OCI-LY7 (cell line): ENCODE measurements at regions not wholly inside any gene's neighbourhood (a gene's known extent, or its start where the extent isn't known, plus 50 kb on each side); places are given as distances from the start of the nearest gene placed in this dataset.
"Not testable (repeated sequence)": the region's sequence is repeated elsewhere in the genome, so short reads cannot be mapped to it uniquely, and the experiment has no call there.

Experiments used
- BruUV-seq: library from RNA; stranded (reverse); fragments of 400-500 nt; replicated peaks from 2 replicates; lab custom pipeline; 2021; lab: Mats Ljungman, UMichigan
- CTCF ChIA-PET: fragments of 300-600 bp; sonication (Branson Sonifier 250); formaldehyde crosslinking; loops from one replicate; lab custom pipeline; 2022; ENCODE audit warnings: antibody characterized with exemption; ENCODE audit not compliant: unreplicated experiment; lab: Charles Lee
- POLR2A ChIA-PET: fragments of 300-600 bp; sonication (Branson Sonifier 250); formaldehyde crosslinking; loops from one replicate; lab custom pipeline; 2022; ENCODE audit warnings: antibody characterized with exemption; lab: Charles Lee
- DNase-seq: peaks from one replicate; pipeline ENCODE4 v3.0.0-alpha.2; 2015; ENCODE audit warnings: low spot score
- H2AFZ ChIP-seq: fragments of 200-600 bp; sonication (generic), shearing (Covaris generic); 2 replicates; pipeline ENCODE4 v1.6.1; 2014; ENCODE audit warnings: mild to moderate bottlenecking, antibody characterized with exemption, low read length, moderate library complexity
- H3K27ac ChIP-seq: fragments of 200-600 bp; sonication (generic); 2 replicates; pipeline ENCODE4 v1.5.1; 2014; ENCODE audit warnings: mixed run types, low read depth, mild to moderate bottlenecking, moderate library complexity, low read length, inconsistent platforms; ENCODE audit not compliant: poor library complexity, severe bottlenecking
- H3K36me3 ChIP-seq: fragments of 200-600 bp; sonication (generic); 2 replicates; pipeline ENCODE4 v1.6.1; 2014; ENCODE audit warnings: mild to moderate bottlenecking, antibody characterized with exemption, low read length, moderate library complexity, mixed read lengths; ENCODE audit not compliant: insufficient read depth
- H3K4me1 ChIP-seq: fragments of 200-600 bp; sonication (generic); 2 replicates; pipeline ENCODE4 v1.5.1; 2014; ENCODE audit warnings: mild to moderate bottlenecking, low read length; ENCODE audit not compliant: insufficient read depth, poor library complexity, severe bottlenecking
- H3K4me2 ChIP-seq: fragments of 200-600 bp; sonication (generic); 2 replicates; pipeline ENCODE4 v1.6.1; 2014; ENCODE audit warnings: mild to moderate bottlenecking, low read length
- H3K4me3 ChIP-seq: fragments of 200-600 bp; sonication (generic); 2 replicates; pipeline ENCODE4 v1.5.1; 2014; ENCODE audit warnings: mild to moderate bottlenecking, low read depth, low read length; ENCODE audit not compliant: poor library complexity, severe bottlenecking
- H3K79me2 ChIP-seq: fragments of 200-600 bp; sonication (generic); 2 replicates; pipeline ENCODE4 v1.6.1; 2016; ENCODE audit warnings: low read depth, mild to moderate bottlenecking, low read length, moderate library complexity, mixed read lengths; ENCODE audit not compliant: insufficient read depth
- H3K9me2 ChIP-seq: fragments of 200-600 bp; sonication (generic); 2 replicates; pipeline ENCODE4 v1.6.1; 2016; ENCODE audit warnings: mild to moderate bottlenecking, low read length, mixed read lengths; ENCODE audit not compliant: insufficient read depth
- H3K9me3 ChIP-seq: fragments of 200-600 bp; sonication (generic); 2 replicates; pipeline ENCODE4 v1.6.1; 2014; ENCODE audit warnings: mild to moderate bottlenecking, mixed run types, low read length, mixed read lengths
- H4K20me1 ChIP-seq: fragments of 200-600 bp; sonication (generic); 2 replicates; pipeline ENCODE4 v1.6.1; 2014; ENCODE audit warnings: mild to moderate bottlenecking, antibody characterized with exemption, low read length, moderate library complexity, mixed read lengths; ENCODE audit not compliant: insufficient read depth
- CTCF ChIP-seq: fragments of 200-600 bp; sonication (generic); conservative IDR thresholded peaks from 2 replicates; pipeline ENCODE4 v1.5.1; 2014; ENCODE audit warnings: mild to moderate bottlenecking, antibody characterized with exemption, low read length, moderate library complexity, mixed read lengths
- EZH2phosphoT487 ChIP-seq: fragments of 200-600 bp; sonication (generic); IDR thresholded peaks from 2 replicates; pipeline ENCODE4 v1.6.1; 2018; ENCODE audit warnings: low read depth, borderline replicate concordance, mild to moderate bottlenecking, mixed run types, antibody characterized with exemption, low read length, moderate library complexity, mixed read lengths
- intact Hi-C: fragments of 100-400 bp; cut with micrococcal nuclease; formaldehyde crosslinking; loops from one replicate; pipeline ENCODE4 v1.10.0; 2022; ENCODE audit not compliant: unreplicated experiment

- Histone ChIP-seq H3K4me2 (no peak overlapping the region), H4K20me1 (no peaks in the 10 kb centered on the region), H3K9me2 (no peaks in the 10 kb centered on the region), H3K9me3 (0 out of 2 replicates have a peak, but pooled peaks cover 7% of the 10 kb centered on the region), H3K79me2 (no peaks in the 10 kb centered on the region), H3K36me3 (no peaks in the 10 kb centered on the region), H3K4me1 (no peaks in the 10 kb centered on the region), H3K4me3 (no peak overlapping the region), H3K27ac (no peak overlapping the region), H2AFZ (no peak overlapping the region)
- POLR2A ChIA-PET, result no interaction called here
- intact Hi-C loops, result no loop called here
- TF ChIP-seq EZH2phosphoT487 (no peak), CTCF (no peak)
- CTCF ChIA-PET, result no interaction called here
- DNase-seq, result no peak
- BruUV-seq, result no TSS peak
Measured at GRCh38 chr2:16067037-16067406, 126.7 kb downstream of the MYCN start.

- H3K4me3 ChIP-seq, result no peak overlapping the region
- no peaks in the 10 kb centered on the region for H3K79me2 ChIP-seq
- H3K27ac ChIP-seq, result no peak overlapping the region
- no peak overlapping the region for H3K4me2 ChIP-seq
- TF ChIP-seq CTCF, result no peak
- no peak for TF ChIP-seq EZH2phosphoT487
- no TSS peak for BruUV-seq
- ChIA-PET CTCF (no interaction called here), POLR2A (interaction anchor here (0.7 kb wide), 1 partner anchor 316 kb away, joined by 3 read pairs; no protein-coding TSS in a partner anchor)
- no peaks in the 10 kb centered on the region for H3K4me1 ChIP-seq
- H3K9me2 ChIP-seq, result no peaks in the 10 kb centered on the region
- no peaks in the 10 kb centered on the region for H3K36me3 ChIP-seq
- H3K9me3 ChIP-seq, result 0 out of 2 replicates have a peak, but pooled peaks cover 7% of the 10 kb centered on the region
- H4K20me1 ChIP-seq, result no peaks in the 10 kb centered on the region
- no peak for DNase-seq
- intact Hi-C loops, result no loop called here
- no peak overlapping the region for H2AFZ ChIP-seq
Measured at GRCh38 chr2:16066261-16067036, 126.1 kb downstream of the MYCN start.

GRCh38 chr2:16065272-16066069 lies 125.1 kb downstream of the MYCN start:
- not testable (repeated sequence) for H3K27ac ChIP-seq, H3K4me2 ChIP-seq

More at GRCh38 chr2:16065272-16066069, 125.1 kb downstream of the MYCN start:
- CTCF ChIA-PET, BruUV-seq, H2AFZ ChIP-seq, H3K9me2 ChIP-seq, H3K9me3 ChIP-seq, H3K36me3 ChIP-seq, intact Hi-C loops, H3K4me3 ChIP-seq, DNase-seq, H3K79me2 ChIP-seq, H3K4me1 ChIP-seq, H4K20me1 ChIP-seq: not testable (repeated sequence)
- POLR2A ChIA-PET, result interaction anchor here (0.7 to 1.5 kb wide), 3 partner anchors 30 to 1783 kb away, joined by 3 to 10 read pairs (median 3); no protein-coding TSS in a partner anchor
